Activated CD8-positive, alpha-beta T cell treated with anti-CD3 and anti-CD28 coated beads, Interleukin-2, amount 10 ng/mL, durations not matched to agents 7 days and 5 days (primary cell): ENCODE measurements at regions not wholly inside any gene's neighbourhood (a gene's known extent, or its start where the extent isn't known, plus 50 kb on each side); places are given as distances from the start of the nearest gene placed in this dataset.

Source experiments
- ATAC-seq: fragments of 150-1000 bp; cut with Tn5 transposase; one replicate; pipeline ENCODE4 v1.10.0; 2021; ENCODE audit warnings: moderate library complexity
- CTCF ChIA-PET: fragments of 350-600 bp; sonication (Branson Sonifier 250); formaldehyde crosslinking; loops from one replicate; lab custom pipeline; 2021; ENCODE audit warnings: antibody characterized with exemption; lab: Charles Lee
- POLR2A ChIA-PET: fragments of 350-600 bp; sonication (Branson Sonifier 250); formaldehyde crosslinking; loops from one replicate; lab custom pipeline; 2021; ENCODE audit warnings: antibody characterized with exemption; lab: Charles Lee
- DNase-seq: peaks from one replicate; pipeline ENCODE4 v3.0.0-alpha.2; 2020
- H3K27ac Mint-ChIP-seq: one replicate; pipeline ENCODE4 v1.8.0; 2021; ENCODE audit warnings: mild to moderate bottlenecking, mixed read lengths
- H3K27me3 Mint-ChIP-seq: one replicate; pipeline ENCODE4 v1.8.0; 2021; ENCODE audit warnings: low read depth, mixed read lengths
- H3K36me3 Mint-ChIP-seq: one replicate; pipeline ENCODE4 v1.8.0; 2021; ENCODE audit warnings: low read depth, mixed read lengths
- H3K4me1 Mint-ChIP-seq: one replicate; pipeline ENCODE4 v1.8.0; 2021; ENCODE audit warnings: low read depth, mixed read lengths
- H3K4me3 Mint-ChIP-seq: one replicate; pipeline ENCODE4 v1.8.0; 2021; ENCODE audit warnings: mild to moderate bottlenecking, mixed read lengths
- H3K9me3 Mint-ChIP-seq: one replicate; pipeline ENCODE4 v1.8.0; 2022; ENCODE audit warnings: mixed read lengths; ENCODE audit not compliant: insufficient read depth

GRCh38 chr4:15297344-15297743 is 130.5 kb upstream of the C1QTNF7 start:
- POLR2A ChIA-PET, result no interaction called here

GRCh38 chr4:15299627-15300026 is 128.2 kb upstream of the C1QTNF7 start:
- H3K27ac Mint-ChIP-seq, result no peak overlapping the region
- no peak for ATAC-seq
- H3K36me3 Mint-ChIP-seq, result no peaks in the 10 kb centered on the region
- ChIA-PET POLR2A (no interaction called here), CTCF (interaction anchor here (0.5 to 1.1 kb wide), 2 partner anchors 98 to 1294 kb away, joined by 3 read pairs; no protein-coding TSS in a partner anchor)
- no peak overlapping the region for H3K4me3 Mint-ChIP-seq
- H3K4me1 Mint-ChIP-seq, result no peaks in the 10 kb centered on the region
- no peak for DNase-seq
- H3K9me3 Mint-ChIP-seq, result no peaks in the 10 kb centered on the region
- no peaks in the 10 kb centered on the region for H3K27me3 Mint-ChIP-seq

More at GRCh38 chr4:15297344-15297743, 130.5 kb upstream of the C1QTNF7 start:
- Mint-ChIP-seq H3K4me3 (no peak overlapping the region), H3K9me3 (no peaks in the 10 kb centered on the region), H3K27me3 (no peaks in the 10 kb centered on the region), H3K36me3 (no peaks in the 10 kb centered on the region), H3K27ac (no peak overlapping the region), H3K4me1 (peaks cover 3% of the 10 kb centered on the region)
- CTCF ChIA-PET, result no interaction called here
- no peak for ATAC-seq
- DNase-seq, result no peak

- Mint-ChIP-seq H3K4me3 (no peak overlapping the region), H3K27me3 (no peaks in the 10 kb centered on the region), H3K36me3 (no peaks in the 10 kb centered on the region), H3K4me1 (no peaks in the 10 kb centered on the region), H3K9me3 (no peaks in the 10 kb centered on the region), H3K27ac (no peak overlapping the region)
- ChIA-PET CTCF (no interaction called here), POLR2A (no interaction called here)
- no peak for DNase-seq
- no peak for ATAC-seq
Observed at GRCh38 chr4:15303052-15303641, 124.7 kb upstream of the C1QTNF7 start.

- Mint-ChIP-seq H3K36me3 (no peaks in the 10 kb centered on the region), H3K4me1 (no peaks in the 10 kb centered on the region), H3K4me3 (no peak overlapping the region), H3K9me3 (no peaks in the 10 kb centered on the region), H3K27me3 (peaks cover 4% of the 10 kb centered on the region), H3K27ac (no peak overlapping the region)
- DNase-seq (no peak), ATAC-seq (no peak)
- ChIA-PET CTCF (interaction anchor here (1.1 kb wide), 2 partner anchors 142 to 335 kb away, joined by 3 read pairs; no protein-coding TSS in a partner anchor), POLR2A (no interaction called here)
Observed at GRCh38 chr4:15314974-15315373, 112.9 kb upstream of the C1QTNF7 start.

GRCh38 chr4:15317246-15317645 is 110.6 kb upstream of the C1QTNF7 start:
- Mint-ChIP-seq H3K36me3 (no peaks in the 10 kb centered on the region), H3K4me1 (no peaks in the 10 kb centered on the region), H3K9me3 (no peaks in the 10 kb centered on the region), H3K27ac (no peak overlapping the region), H3K4me3 (no peak overlapping the region), H3K27me3 (peaks cover 7% of the 10 kb centered on the region)
- ChIA-PET POLR2A (no interaction called here), CTCF (no interaction called here)
- DNase-seq (no peak), ATAC-seq (no peak)

GRCh38 chr4:15318621-15319348 is 109.0 kb upstream of the C1QTNF7 start:
- ChIA-PET POLR2A (no interaction called here), CTCF (no interaction called here)
- DNase-seq, result no peak
- no peak for ATAC-seq
- no peak overlapping the region for H3K27ac Mint-ChIP-seq
- no peaks in the 10 kb centered on the region for H3K36me3 Mint-ChIP-seq
- H3K9me3 Mint-ChIP-seq, result no peaks in the 10 kb centered on the region
- peaks cover 6% of the 10 kb centered on the region for H3K27me3 Mint-ChIP-seq
- no peaks in the 10 kb centered on the region for H3K4me1 Mint-ChIP-seq
- no peak overlapping the region for H3K4me3 Mint-ChIP-seq

GRCh38 chr4:15320121-15320678 is 107.6 kb upstream of the C1QTNF7 start:
- H3K4me1 Mint-ChIP-seq, result no peaks in the 10 kb centered on the region
- POLR2A ChIA-PET, result no interaction called here
- H3K27ac Mint-ChIP-seq, result no peak overlapping the region
- H3K9me3 Mint-ChIP-seq, result no peaks in the 10 kb centered on the region
- CTCF ChIA-PET, result no interaction called here
- DNase-seq, result no peak
- no peak overlapping the region for H3K4me3 Mint-ChIP-seq
- no peak for ATAC-seq
- peaks cover 6% of the 10 kb centered on the region for H3K27me3 Mint-ChIP-seq
- H3K36me3 Mint-ChIP-seq, result no peaks in the 10 kb centered on the region

- CTCF ChIA-PET, result no interaction called here
- H3K27ac Mint-ChIP-seq, result no peak overlapping the region
- H3K4me3 Mint-ChIP-seq, result no peak overlapping the region
Observed at GRCh38 chr4:15322006-15322405, 105.8 kb upstream of the C1QTNF7 start.

GRCh38 chr4:15325987-15326386 is 101.8 kb upstream of the C1QTNF7 start:
- CTCF ChIA-PET, result interaction anchor here (2.4 kb wide), 1 partner anchor 70 kb away, joined by 9 read pairs; no protein-coding TSS in a partner anchor
- POLR2A ChIA-PET, result no interaction called here
- Mint-ChIP-seq H3K4me1 (no peaks in the 10 kb centered on the region), H3K27ac (no peak overlapping the region), H3K36me3 (no peaks in the 10 kb centered on the region), H3K4me3 (no peak overlapping the region), H3K27me3 (no peaks in the 10 kb centered on the region), H3K9me3 (no peaks in the 10 kb centered on the region)
- ATAC-seq (no peak), DNase-seq (no peak)

More at GRCh38 chr4:15322006-15322405, 105.8 kb upstream of the C1QTNF7 start:
- no peak for DNase-seq
- Mint-ChIP-seq H3K27me3 (peaks cover 6% of the 10 kb centered on the region), H3K4me1 (no peaks in the 10 kb centered on the region), H3K36me3 (no peaks in the 10 kb centered on the region), H3K9me3 (no peaks in the 10 kb centered on the region)
- POLR2A ChIA-PET, result no interaction called here
- ATAC-seq, result no peak

- Mint-ChIP-seq H3K9me3 (no peaks in the 10 kb centered on the region), H3K27ac (no peak overlapping the region), H3K4me1 (no peaks in the 10 kb centered on the region), H3K36me3 (no peaks in the 10 kb centered on the region), H3K4me3 (no peak overlapping the region), H3K27me3 (peaks cover 2% of the 10 kb centered on the region)
- ChIA-PET POLR2A (no interaction called here), CTCF (interaction anchor here (0.7 to 2.4 kb wide), 2 partner anchors 68 to 629 kb away, joined by 3 to 9 read pairs; no protein-coding TSS in a partner anchor)
- DNase-seq, result no peak
- ATAC-seq, result no peak
Observed at GRCh38 chr4:15327311-15328298, 100.2 kb upstream of the C1QTNF7 start.

- Mint-ChIP-seq H3K4me3 (no peak overlapping the region), H3K9me3 (no peaks in the 10 kb centered on the region), H3K4me1 (no peaks in the 10 kb centered on the region), H3K27ac (no peak overlapping the region), H3K36me3 (no peaks in the 10 kb centered on the region), H3K27me3 (peaks cover 2% of the 10 kb centered on the region)
- DNase-seq (no peak), ATAC-seq (no peak)
- POLR2A ChIA-PET, result no interaction called here
- CTCF ChIA-PET, result no interaction called here
Observed at GRCh38 chr4:15331930-15332329, 95.9 kb upstream of the C1QTNF7 start.
